BLaER1 (cell line): ENCODE measurements at regions not wholly inside any gene's neighbourhood (a gene's known extent, or its start where the extent isn't known, plus 50 kb on each side); places are given as distances from the start of the nearest gene placed in this dataset.

Experiments
- H3K27ac ChIP-seq: shearing (Covaris generic); formaldehyde crosslinking; 2 replicates; pipeline ENCODE4 v1.8.1; 2022
- H3K27me3 ChIP-seq: shearing (Covaris generic); formaldehyde crosslinking; 2 replicates; pipeline ENCODE4 v1.8.1; 2022
- H3K36me3 ChIP-seq: shearing (Covaris generic); formaldehyde crosslinking; 2 replicates; pipeline ENCODE4 v1.8.1; 2022
- H3K4me1 ChIP-seq: shearing (Covaris generic); formaldehyde crosslinking; 2 replicates; pipeline ENCODE4 v1.8.1; 2022
- H3K4me2 ChIP-seq: shearing (Covaris generic); formaldehyde crosslinking; 2 replicates; pipeline ENCODE4 v1.8.1; 2022
- H3K4me3 ChIP-seq: shearing (Covaris generic); formaldehyde crosslinking; 2 replicates; pipeline ENCODE4 v1.8.1; 2022
- H3K9ac ChIP-seq: shearing (Covaris generic); formaldehyde crosslinking; 2 replicates; pipeline ENCODE4 v1.8.1; 2022
- H3K9me3 ChIP-seq: shearing (Covaris generic); formaldehyde crosslinking; 2 replicates; pipeline ENCODE4 v1.8.1; 2022
- H4K20me1 ChIP-seq: shearing (Covaris generic); formaldehyde crosslinking; 2 replicates; pipeline ENCODE4 v1.8.1; 2022
- Cebpa-rat ChIP-seq: shearing (Covaris generic); IDR thresholded peaks from 2 replicates; pipeline ENCODE4 v1.8.1; 2022

GRCh38 chr5:158064334-158065123 lies 205.6 kb upstream of the CLINT1 start:
- Histone ChIP-seq H3K9me3 (peaks cover 30% of the 10 kb centered on the region), H3K4me2 (peak overlapping the region; percentile 27; the same call in 1 of the 2 replicates), H3K36me3 (no peaks in the 10 kb centered on the region), H3K9ac (no peak overlapping the region), H4K20me1 (no peaks in the 10 kb centered on the region), H3K4me1 (peaks cover 12% of the 10 kb centered on the region), H3K27ac (no peak overlapping the region; the same call in 1 of the 2 replicates), H3K4me3 (no peak overlapping the region), H3K27me3 (no peaks in the 10 kb centered on the region)
- TF ChIP-seq Cebpa-rat: no peak

- Histone ChIP-seq H3K9ac (no peak overlapping the region), H3K4me2 (no peak overlapping the region), H3K4me3 (no peak overlapping the region), H3K27ac (no peak overlapping the region), H4K20me1 (no peaks in the 10 kb centered on the region), H3K27me3 (no peaks in the 10 kb centered on the region), H3K4me1 (peaks cover 21% of the 10 kb centered on the region), H3K36me3 (no peaks in the 10 kb centered on the region), H3K9me3 (peaks cover 30% of the 10 kb centered on the region)
- TF ChIP-seq Cebpa-rat: no peak
These were observed 204.1 kb upstream of the CLINT1 start for GRCh38 chr5:158063052-158063451.

- no peaks in the 10 kb centered on the region for H3K27me3 ChIP-seq
These were observed 202.5 kb upstream of the CLINT1 start for GRCh38 chr5:158061451-158061850.

GRCh38 chr5:158060212-158060611 lies 201.3 kb upstream of the CLINT1 start:
- Histone ChIP-seq H3K27me3 (no peaks in the 10 kb centered on the region), H3K9ac (no peak overlapping the region), H3K4me2 (no peak overlapping the region), H3K4me1 (peaks cover 45% of the 10 kb centered on the region), H3K4me3 (no peak overlapping the region), H3K27ac (no peak overlapping the region), H3K36me3 (no peaks in the 10 kb centered on the region), H3K9me3 (peaks cover 17% of the 10 kb centered on the region), H4K20me1 (no peaks in the 10 kb centered on the region)
- no peak for TF ChIP-seq Cebpa-rat

More at GRCh38 chr5:158061451-158061850, 202.5 kb upstream of the CLINT1 start:
- TF ChIP-seq Cebpa-rat: no peak
- peaks cover 21% of the 10 kb centered on the region for H3K9me3 ChIP-seq
- H3K9ac ChIP-seq: no peak overlapping the region
- H3K4me3 ChIP-seq: no peak overlapping the region
- H4K20me1 ChIP-seq: no peaks in the 10 kb centered on the region
- no peaks in the 10 kb centered on the region for H3K36me3 ChIP-seq
- peaks cover 37% of the 10 kb centered on the region for H3K4me1 ChIP-seq
- no peak overlapping the region for H3K4me2 ChIP-seq
- H3K27ac ChIP-seq: no peak overlapping the region

GRCh38 chr5:158058208-158059120 lies 199.5 kb upstream of the CLINT1 start:
- peak overlapping the region; percentile 86 for H3K4me2 ChIP-seq
- H3K9ac ChIP-seq: no peak overlapping the region; the same call in 1 of the 2 replicates

GRCh38 chr5:158056130-158056825 lies 197.3 kb upstream of the CLINT1 start:
- Histone ChIP-seq H3K4me3 (0 out of 2 replicates have a peak overlapping the region, but pooled peaks have one; percentile 25), H3K9ac (0 out of 2 replicates have a peak overlapping the region, but pooled peaks have one; percentile 61), H3K27me3 (no peaks in the 10 kb centered on the region), H3K9me3 (no peaks in the 10 kb centered on the region), H3K27ac (peak overlapping the region; percentile 80), H3K36me3 (no peaks in the 10 kb centered on the region), H4K20me1 (no peaks in the 10 kb centered on the region), H3K4me1 (peaks cover 77% of the 10 kb centered on the region), H3K4me2 (peak overlapping the region; percentile 86)
- no peak for TF ChIP-seq Cebpa-rat

More at GRCh38 chr5:158058208-158059120, 199.5 kb upstream of the CLINT1 start:
- Histone ChIP-seq H3K36me3 (no peaks in the 10 kb centered on the region), H4K20me1 (no peaks in the 10 kb centered on the region), H3K27ac (peak overlapping the region; percentile 80; the same call in 1 of the 2 replicates), H3K4me3 (no peak overlapping the region), H3K27me3 (no peaks in the 10 kb centered on the region), H3K9me3 (peaks cover 11% of the 10 kb centered on the region), H3K4me1 (peaks cover 56% of the 10 kb centered on the region)
- no peak for TF ChIP-seq Cebpa-rat

- H3K4me1 ChIP-seq: peaks cover 87% of the 10 kb centered on the region
- H3K4me2 ChIP-seq: peak overlapping the region; percentile 86
- TF ChIP-seq Cebpa-rat: no peak
- H3K4me3 ChIP-seq: peak overlapping the region; percentile 25
- peak overlapping the region; percentile 61 for H3K9ac ChIP-seq
- no peaks in the 10 kb centered on the region for H3K9me3 ChIP-seq
- H4K20me1 ChIP-seq: no peaks in the 10 kb centered on the region
- peak overlapping the region; percentile 80 for H3K27ac ChIP-seq
- H3K27me3 ChIP-seq: no peaks in the 10 kb centered on the region
- H3K36me3 ChIP-seq: no peaks in the 10 kb centered on the region
These were observed 196.2 kb upstream of the CLINT1 start for GRCh38 chr5:158055111-158055501.

GRCh38 chr5:158054223-158055110 lies 195.5 kb upstream of the CLINT1 start:
- Histone ChIP-seq H3K36me3 (no peaks in the 10 kb centered on the region), H3K4me2 (peak overlapping the region; percentile 86), H4K20me1 (no peaks in the 10 kb centered on the region), H3K27ac (peak overlapping the region; percentile 80), H3K4me1 (peaks cover 91% of the 10 kb centered on the region), H3K4me3 (no peak overlapping the region), H3K9me3 (no peaks in the 10 kb centered on the region), H3K27me3 (no peaks in the 10 kb centered on the region), H3K9ac (peak overlapping the region; percentile 61; the same call in 1 of the 2 replicates)
- TF ChIP-seq Cebpa-rat: no peak
